ENCODE measurements at regions not wholly inside any gene's neighbourhood (a gene's known extent, or its start where the extent isn't known, plus 50 kb on each side); places are given as distances from the start of the nearest gene placed in this dataset.

- POLR2A ChIA-PET (ENCODE audit: low non-redundant PET), result no interaction called here
- H3K27ac ChIP-seq, result no peak overlapping the region
- CTCF ChIA-PET, result interaction anchor here (0.6 kb wide), 1 partner anchor 34 kb away, joined by 3 read pairs; no protein-coding TSS in a partner anchor
- no peak for TF ChIP-seq CTCF (conservative IDR thresholded peaks at IDR 0.05; ENCODE audit: low read depth)
- DNase-seq (ENCODE audit: low spot score), result no peak
Measured at GRCh38 chr5:61906820-61907219, 399.2 kb upstream of the KIF2A start.

DNA sequence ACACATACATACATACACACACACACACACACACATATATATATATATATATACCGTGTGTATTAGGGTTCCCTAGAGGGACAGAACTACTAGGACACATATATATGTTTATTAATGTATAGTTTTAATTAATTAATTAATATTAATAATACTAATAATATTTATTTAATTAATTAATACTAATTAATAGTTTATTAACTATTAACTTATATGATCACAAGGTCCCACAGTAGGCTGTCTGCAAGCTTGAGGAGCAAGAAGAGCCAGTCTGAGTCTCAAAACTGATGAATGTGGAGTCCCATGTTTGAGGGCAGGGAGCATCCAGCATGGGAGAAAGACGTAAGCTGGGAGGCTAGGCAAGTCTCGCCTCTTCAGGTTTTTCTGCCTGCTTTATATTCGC is 398.0 kb upstream of the KIF2A start:
- CTCF ChIA-PET, result no interaction called here
- H3K27ac ChIP-seq, result no peak overlapping the region
- POLR2A ChIA-PET (ENCODE audit: low non-redundant PET), result no interaction called here

DNA sequence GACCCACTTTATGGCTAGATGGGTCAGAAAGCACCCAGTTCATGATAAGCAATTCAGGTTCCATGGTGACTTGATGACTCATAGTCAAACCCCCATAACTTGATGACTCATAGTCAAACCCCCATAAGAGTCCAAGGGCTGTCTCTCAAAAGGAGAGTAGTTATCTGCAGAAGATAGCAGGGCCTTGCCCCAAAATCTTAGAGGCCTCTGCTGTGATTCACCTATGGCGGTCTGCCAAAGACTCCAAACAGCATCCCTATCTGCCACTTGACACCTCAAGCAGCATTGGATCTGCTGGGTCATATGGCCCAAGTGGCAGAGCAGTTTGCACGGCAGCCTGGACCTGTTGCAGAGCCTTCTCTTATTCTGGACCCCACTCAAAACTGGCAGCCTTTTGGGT is 395.2 kb upstream of the KIF2A start:
- ChIA-PET CTCF (no interaction called here), POLR2A (ENCODE audit: low non-redundant PET) (no interaction called here)
- no peak for DNase-seq (ENCODE audit: low spot score)
- no peak for TF ChIP-seq CTCF (conservative IDR thresholded peaks at IDR 0.05; ENCODE audit: low read depth)
- H3K27ac ChIP-seq, result no peak overlapping the region

More for the DNA sequence above, 398.0 kb upstream of the KIF2A start:
- no peak for TF ChIP-seq CTCF (conservative IDR thresholded peaks at IDR 0.05; ENCODE audit: low read depth)
- DNase-seq (ENCODE audit: low spot score), result no peak

DNA sequence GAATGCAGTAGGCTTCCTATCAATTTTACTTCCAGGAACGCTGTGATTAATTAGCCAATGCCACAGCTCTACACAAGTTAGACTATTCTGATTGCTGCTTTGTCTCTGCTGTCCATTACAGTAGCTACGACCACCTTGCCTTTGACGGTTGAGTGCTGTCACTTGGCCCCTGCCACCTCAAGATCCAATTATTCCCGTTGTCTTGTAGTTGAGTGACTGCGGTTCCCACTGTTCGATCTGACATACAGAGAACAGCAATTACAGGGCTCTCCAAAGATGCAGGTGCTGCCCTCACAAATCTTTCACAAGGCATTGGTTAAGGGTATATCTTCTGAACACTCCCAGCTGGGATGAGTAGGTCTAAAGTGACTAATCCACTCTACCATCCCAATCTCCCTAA is 393.4 kb upstream of the KIF2A start:
- TF ChIP-seq CTCF (conservative IDR thresholded peaks at IDR 0.05; ENCODE audit: low read depth), result no peak
- H3K27ac ChIP-seq, result no peak overlapping the region
- no peak for DNase-seq (ENCODE audit: low spot score)
- ChIA-PET POLR2A (ENCODE audit: low non-redundant PET) (no interaction called here), CTCF (no interaction called here)

DNA sequence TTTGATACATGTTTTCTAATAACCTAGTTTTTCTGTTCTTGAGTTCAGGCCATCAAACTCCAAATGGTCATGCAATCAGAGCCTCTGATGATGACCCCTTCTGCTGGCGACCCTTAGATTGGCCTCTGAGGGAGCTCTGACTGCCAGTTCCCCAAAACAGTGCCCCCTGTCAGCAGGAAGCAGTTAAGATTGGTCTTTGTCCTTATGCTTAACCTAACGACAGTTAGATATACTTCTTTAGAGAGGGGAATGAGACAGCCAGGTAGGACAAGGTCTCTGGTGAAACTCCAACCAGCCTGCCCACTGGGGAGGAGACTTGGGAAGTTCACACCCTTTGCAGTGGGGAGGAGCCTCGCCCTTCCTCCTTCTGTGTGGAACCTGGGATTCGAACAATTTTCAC is 390.4 kb upstream of the KIF2A start:
- CTCF ChIA-PET, result interaction anchor here (0.6 kb wide), 1 partner anchor 37 kb away, joined by 4 read pairs; no protein-coding TSS in a partner anchor
- H3K27ac ChIP-seq, result no peak overlapping the region
- no peak for DNase-seq (ENCODE audit: low spot score)
- no peak for TF ChIP-seq CTCF (conservative IDR thresholded peaks at IDR 0.05; ENCODE audit: low read depth)
- POLR2A ChIA-PET (ENCODE audit: low non-redundant PET), result no interaction called here

DNA sequence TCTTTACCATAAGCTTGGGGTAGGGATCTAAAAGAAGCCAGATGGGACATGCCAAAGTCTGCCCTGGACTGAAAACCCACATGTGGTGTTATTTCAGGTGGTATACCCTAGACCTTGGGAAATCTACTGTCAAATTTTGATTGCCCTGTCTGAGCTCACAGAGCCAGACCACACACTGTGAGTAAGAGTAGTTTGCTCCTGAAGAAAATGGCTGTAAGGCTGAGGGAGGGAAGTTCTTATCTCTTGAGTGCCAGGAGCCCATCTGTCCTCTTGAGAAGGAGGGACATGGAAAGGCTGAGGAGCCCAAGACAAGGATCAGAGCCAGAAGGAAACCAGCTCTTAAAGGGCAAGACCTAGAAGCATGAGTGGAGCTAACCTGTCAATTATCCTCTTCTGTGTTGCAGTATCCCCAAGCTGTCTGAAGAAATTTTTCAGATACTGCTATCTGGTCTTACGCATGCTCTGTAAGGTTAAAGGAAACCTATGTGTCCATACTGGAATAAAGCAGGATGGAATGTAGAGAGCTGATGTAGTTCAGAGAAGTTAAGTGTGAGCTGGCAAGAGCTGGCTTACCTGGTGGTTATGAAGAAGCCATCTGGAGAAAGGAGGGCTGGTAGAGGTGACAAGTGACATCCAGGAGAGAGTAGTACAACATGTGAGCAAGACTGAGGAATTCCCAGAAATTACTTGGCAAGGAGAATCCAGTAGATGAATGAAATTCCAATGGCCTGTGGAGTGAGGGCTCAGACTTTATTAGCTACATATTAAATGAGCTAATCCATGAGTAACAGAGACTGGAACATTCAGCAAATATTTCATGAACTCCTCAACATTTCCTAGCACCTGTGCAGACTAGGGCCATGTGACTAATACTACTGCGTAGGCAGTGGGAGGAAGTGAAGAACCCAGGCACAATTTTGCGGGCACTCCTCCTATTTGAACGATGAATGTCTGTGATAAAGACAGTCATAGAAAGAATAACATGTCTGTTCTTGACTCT is 389.1 kb upstream of the KIF2A start:
- peak; percentile 91 for DNase-seq (ENCODE audit: low spot score)
- POLR2A ChIA-PET (ENCODE audit: low non-redundant PET), result no interaction called here
- TF ChIP-seq CTCF (conservative IDR thresholded peaks at IDR 0.05; ENCODE audit: low read depth), result no peak
- CTCF ChIA-PET, result interaction anchor here (0.6 kb wide), 1 partner anchor 16 kb away, joined by 3 read pairs; no protein-coding TSS in a partner anchor
- H3K27ac ChIP-seq, result peak overlapping the region; percentile 19; the same call in 1 of the 2 replicates
